ENCODE measurements at regions not wholly inside any gene's neighbourhood (a gene's known extent, or its start where the extent isn't known, plus 50 kb on each side); places are given as distances from the start of the nearest gene placed in this dataset.

DNA sequence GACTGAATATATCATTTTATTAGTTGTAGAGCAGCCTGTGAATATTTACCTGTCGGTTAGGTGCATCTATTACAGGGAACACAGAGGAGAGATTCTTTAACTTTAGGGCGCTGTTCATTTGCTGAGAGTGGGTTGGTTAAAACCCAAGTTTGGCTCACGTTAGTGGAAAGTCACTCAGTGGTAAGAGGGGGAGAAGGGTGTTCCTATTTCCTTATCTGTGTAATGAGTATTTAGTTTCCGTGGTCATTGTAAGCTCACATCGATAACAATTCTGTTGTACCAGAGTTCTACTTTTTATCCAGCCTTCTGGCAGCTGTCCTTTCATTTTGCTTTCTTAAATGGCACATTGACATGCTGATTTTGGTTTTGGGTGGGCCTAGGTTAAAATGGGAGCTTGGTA, 773.2 kb upstream of the ADAMTS5 start:
- intact Hi-C loops (cut with DNase I; ENCODE audit: low total_unique reads), result no loop called here
- H3K4me3 ChIP-seq, result no peak overlapping the region
- 31 to 50% (median 44%) methylated on average over 5 of the region's 5 CpGs for WGBS, 5 donors
- no peak for DNase-seq
- TF ChIP-seq POLR2AphosphoS5 (IDR thresholded peaks at IDR 0.05), result peak in 1 of 3 donors; percentile 41
- TF ChIP-seq, protein P1, sequence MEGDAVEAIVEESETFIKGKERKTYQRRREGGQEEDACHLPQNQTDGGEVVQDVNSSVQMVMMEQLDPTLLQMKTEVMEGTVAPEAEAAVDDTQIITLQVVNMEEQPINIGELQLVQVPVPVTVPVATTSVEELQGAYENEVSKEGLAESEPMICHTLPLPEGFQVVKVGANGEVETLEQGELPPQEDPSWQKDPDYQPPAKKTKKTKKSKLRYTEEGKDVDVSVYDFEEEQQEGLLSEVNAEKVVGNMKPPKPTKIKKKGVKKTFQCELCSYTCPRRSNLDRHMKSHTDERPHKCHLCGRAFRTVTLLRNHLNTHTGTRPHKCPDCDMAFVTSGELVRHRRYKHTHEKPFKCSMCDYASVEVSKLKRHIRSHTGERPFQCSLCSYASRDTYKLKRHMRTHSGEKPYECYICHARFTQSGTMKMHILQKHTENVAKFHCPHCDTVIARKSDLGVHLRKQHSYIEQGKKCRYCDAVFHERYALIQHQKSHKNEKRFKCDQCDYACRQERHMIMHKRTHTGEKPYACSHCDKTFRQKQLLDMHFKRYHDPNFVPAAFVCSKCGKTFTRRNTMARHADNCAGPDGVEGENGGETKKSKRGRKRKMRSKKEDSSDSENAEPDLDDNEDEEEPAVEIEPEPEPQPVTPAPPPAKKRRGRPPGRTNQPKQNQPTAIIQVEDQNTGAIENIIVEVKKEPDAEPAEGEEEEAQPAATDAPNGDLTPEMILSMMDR (IDR thresholded peaks at IDR 0.05), result no peak
- no peaks in the 10 kb centered on the region for H3K36me3 ChIP-seq
- H3K27me3 ChIP-seq, result no peaks in the 10 kb centered on the region
- peaks cover 0 to 14% (median 4%) of the 10 kb centered on the region in 4 donors for H3K4me1 ChIP-seq
- no peak overlapping the region for H3K27ac ChIP-seq
- no peaks in the 10 kb centered on the region for H3K9me3 ChIP-seq

DNA sequence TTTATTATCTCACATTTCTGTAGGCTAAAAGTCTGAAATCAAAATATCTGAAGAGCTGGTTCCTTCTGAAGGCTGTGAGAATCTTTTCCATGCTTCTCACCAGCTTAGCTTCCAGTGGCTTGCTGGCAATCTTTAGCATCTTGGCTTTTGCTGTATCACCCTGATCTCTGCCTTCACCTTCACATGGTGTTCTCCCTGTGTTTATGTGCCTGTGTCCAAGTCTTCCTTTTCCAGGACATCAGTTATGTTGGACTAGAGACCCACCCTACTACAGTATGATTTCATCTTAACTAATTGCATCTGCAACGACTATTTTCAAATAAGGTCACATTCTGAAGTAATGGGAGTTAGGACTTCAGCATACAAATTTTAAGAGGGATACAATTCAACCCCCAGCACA, 772.3 kb upstream of the ADAMTS5 start:
- Histone ChIP-seq H3K4me3 (no peak overlapping the region), H3K36me3 (no peaks in the 10 kb centered on the region), H3K27me3 (no peaks in the 10 kb centered on the region), H3K9me3 (no peaks in the 10 kb centered on the region), H3K4me1 (peaks cover 0 to 14% (median 4%) of the 10 kb centered on the region in 4 donors), H3K27ac (no peak overlapping the region)
- WGBS, 5 donors, result 34 to 61% (median 49%) methylated on average over 1 of the region's 1 CpG
- intact Hi-C loops (cut with DNase I; ENCODE audit: low total_unique reads), result no loop called here
- no peak for DNase-seq
- TF ChIP-seq, protein P1 (IDR thresholded peaks at IDR 0.05), result no peak
- TF ChIP-seq POLR2A (IDR thresholded peaks at IDR 0.05), result no peak
- no peak for TF ChIP-seq POLR2AphosphoS5 (IDR thresholded peaks at IDR 0.05)
- TF ChIP-seq EP300 (IDR thresholded peaks at IDR 0.05), result no peak

DNA sequence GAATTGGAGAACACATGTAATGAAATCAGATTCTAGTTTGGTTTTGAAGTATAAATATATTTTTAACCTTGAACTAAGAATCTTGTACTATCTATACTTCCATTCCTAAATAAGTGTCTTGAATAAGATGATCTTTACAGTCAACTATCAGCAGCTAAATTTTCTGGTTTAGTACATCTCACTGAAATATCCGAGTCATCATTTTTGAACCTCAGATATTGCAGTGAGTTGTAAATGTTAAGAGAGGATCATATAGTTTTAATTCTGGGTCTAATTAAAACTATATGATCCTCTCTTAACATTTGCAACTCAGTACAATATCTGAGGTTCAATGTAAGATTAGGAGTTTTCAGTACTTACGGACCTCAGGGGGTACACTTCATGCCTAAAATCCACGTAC, 768.8 kb upstream of the ADAMTS5 start:
- Histone ChIP-seq H3K27me3 (no peaks in the 10 kb centered on the region), H3K27ac (no peak overlapping the region), H3K4me1 (peaks cover 0 to 14% (median 4%) of the 10 kb centered on the region in 4 donors), H3K36me3 (no peaks in the 10 kb centered on the region), H3K4me3 (no peak overlapping the region), H3K9me3 (no peaks in the 10 kb centered on the region)
- 94 to 98% (median 95%) methylated on average over 3 of the region's 3 CpGs for WGBS, 5 donors
- DNase-seq, result no peak
- intact Hi-C loops (cut with DNase I; ENCODE audit: low total_unique reads), result no loop called here
- TF ChIP-seq, protein P1 (IDR thresholded peaks at IDR 0.05), result no peak
- TF ChIP-seq EP300 (IDR thresholded peaks at IDR 0.05) (no peak), POLR2AphosphoS5 (IDR thresholded peaks at IDR 0.05) (no peak)

DNA sequence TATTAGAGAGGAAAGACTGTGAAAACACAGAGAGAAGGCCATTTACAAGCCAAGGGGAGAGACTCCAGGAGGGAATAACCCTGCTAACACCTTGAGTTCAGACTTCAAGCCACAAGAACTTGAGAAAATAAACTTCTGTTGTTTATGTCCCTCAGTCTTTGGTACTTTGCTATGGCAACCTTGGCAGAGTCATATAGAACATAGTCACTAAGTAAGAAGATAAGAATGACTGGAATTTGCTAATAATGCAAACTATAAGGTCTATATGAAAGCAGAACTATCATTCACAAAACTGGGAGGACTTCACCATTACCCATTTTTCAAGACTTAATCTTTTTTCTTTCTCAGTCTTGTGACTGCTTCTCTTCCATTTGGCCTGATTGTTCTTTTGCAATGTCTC, 767.3 kb upstream of the ADAMTS5 start:
- H3K27me3 ChIP-seq, result no peaks in the 10 kb centered on the region
- TF ChIP-seq POLR2AphosphoS5 (IDR thresholded peaks at IDR 0.05) (no peak), EP300 (IDR thresholded peaks at IDR 0.05) (no peak)
- TF ChIP-seq, protein P1 (IDR thresholded peaks at IDR 0.05), result no peak
- DNase-seq, result no peak
- intact Hi-C loops (cut with DNase I; ENCODE audit: low total_unique reads), result no loop called here
- peaks cover 0 to 2% (median under 1%) of the 10 kb centered on the region in 4 donors for H3K4me1 ChIP-seq
- no peaks in the 10 kb centered on the region for H3K9me3 ChIP-seq
- no peak overlapping the region for H3K27ac ChIP-seq
- no peaks in the 10 kb centered on the region for H3K36me3 ChIP-seq
- no peak overlapping the region for H3K4me3 ChIP-seq
